SK-N-SH (cell line): ENCODE measurements at regions not wholly inside any gene's neighbourhood (a gene's known extent, or its start where the extent isn't known, plus 50 kb on each side); places are given as distances from the start of the nearest gene placed in this dataset.

Experiments used
- ELF1 ChIP-seq: IDR thresholded peaks from 2 replicates; pipeline ENCODE4 v1.4.0; 2012
- EP300 ChIP-seq, 2 experiments: IDR thresholded peaks; 2 replicates each; pipeline versions ENCODE4 v1.4.0 to v1.6.1; 2012; ENCODE audit warnings: borderline replicate concordance in 1 of 2, low read depth in 1 of 2, low read length in 1 of 2
- FOSL2 ChIP-seq: IDR thresholded peaks from 2 replicates; pipeline ENCODE4 v1.4.0; 2012; ENCODE audit warnings: low read depth, mild to moderate bottlenecking, moderate library complexity, borderline replicate concordance
- FOXJ3 ChIP-seq: sonication (generic); formaldehyde crosslinking; IDR thresholded peaks from 2 replicates; pipeline ENCODE4 v1.5.1; 2020; ENCODE audit warnings: mild to moderate bottlenecking, missing genetic modification reagents
- FOXM1 ChIP-seq: IDR thresholded peaks from 2 replicates; pipeline ENCODE4 v1.4.0; 2012; ENCODE audit warnings: low read depth, mild to moderate bottlenecking
- GABPA ChIP-seq: IDR thresholded peaks from 2 replicates; pipeline ENCODE4 v1.4.0; 2012; ENCODE audit warnings: low read depth, mild to moderate bottlenecking
- GATA2 ChIP-seq: sonication (generic); formaldehyde crosslinking; IDR thresholded peaks from 2 replicates; pipeline ENCODE4 v1.5.0; 2020; ENCODE audit warnings: mild to moderate bottlenecking, missing genetic modification reagents
- IRF3 ChIP-seq: fragments of 150-350 bp; IDR thresholded peaks from 2 replicates; pipeline ENCODE4 v1.6.1; 2016; ENCODE audit warnings: mild to moderate bottlenecking, low read depth, low read length
- MAX ChIP-seq: IDR thresholded peaks from 2 replicates; pipeline ENCODE4 v1.4.0; 2012; ENCODE audit warnings: low read depth
- MEF2A ChIP-seq: IDR thresholded peaks from 2 replicates; pipeline ENCODE4 v1.4.0; 2012; ENCODE audit warnings: low read depth, borderline replicate concordance
- NFIC ChIP-seq: IDR thresholded peaks from 2 replicates; pipeline ENCODE4 v1.4.0; 2012; ENCODE audit warnings: borderline replicate concordance
- NRF1 ChIP-seq: IDR thresholded peaks from 2 replicates; pipeline ENCODE4 v1.6.1; 2012; ENCODE audit warnings: low read depth, mild to moderate bottlenecking, low read length
- PBX3 ChIP-seq: IDR thresholded peaks from 2 replicates; pipeline ENCODE4; 2012
- RAD21 ChIP-seq: IDR thresholded peaks from 2 replicates; pipeline ENCODE4 v1.6.1; 2012; ENCODE audit warnings: mild to moderate bottlenecking, low read length
- RCOR1 ChIP-seq: fragments of 150-350 bp; IDR thresholded peaks from 2 replicates; pipeline ENCODE4 v1.6.1; 2017; ENCODE audit warnings: antibody characterized with exemption, low read length
- TAF1 ChIP-seq: IDR thresholded peaks from 2 replicates; pipeline ENCODE4 v1.6.1; 2012; ENCODE audit warnings: low read depth, mild to moderate bottlenecking, low read length, moderate library complexity, borderline replicate concordance
- TEAD4 ChIP-seq: IDR thresholded peaks from 2 replicates; pipeline ENCODE4 v1.4.0; 2012; ENCODE audit warnings: mild to moderate bottlenecking, borderline replicate concordance; ENCODE audit not compliant: insufficient read depth
- USF1 ChIP-seq: IDR thresholded peaks from 2 replicates; pipeline ENCODE4 v1.4.0; 2012; ENCODE audit warnings: low read depth, borderline replicate concordance
- USF2 ChIP-seq: fragments of 150-350 bp; IDR thresholded peaks from 2 replicates; pipeline ENCODE4 v1.6.1; 2017; ENCODE audit warnings: antibody characterized with exemption, low read length, low read depth, borderline replicate concordance
- YY1 ChIP-seq: IDR thresholded peaks from 2 replicates; pipeline ENCODE4 v1.4.0; 2012; ENCODE audit warnings: low read depth, mild to moderate bottlenecking
- ZBTB33 ChIP-seq: IDR thresholded peaks from 2 replicates; pipeline ENCODE4 v1.4.0; 2012; ENCODE audit warnings: low read depth, borderline replicate concordance

GRCh38 chr17:70405492-70406220, 236.3 kb downstream of the KCNJ2 start (continued):
- TF ChIP-seq ZBTB33, result 0 out of 2 replicates have a peak, but pooled peaks have one; percentile 60
- TF ChIP-seq USF1, result peak; percentile 56; the same call in 1 of the 2 replicates
- TF ChIP-seq EP300 (IDR thresholded peaks at IDR 0.05; ENCODE audit: borderline replicate concordance in 1 of 2, low read depth in 1 of 2, low read length in 1 of 2), result peak in 1 of 2 experiments; percentile 83; a peak in 2 of 4 replicates
- TF ChIP-seq GATA2 (CRISPR knock-in tag), result no peak
- peak; percentile 44; the same call in 1 of the 2 replicates for TF ChIP-seq MAX
- 0 out of 2 replicates have a peak, but pooled peaks have one; percentile 43 for TF ChIP-seq PBX3
- peak; percentile 100 for TF ChIP-seq FOSL2
- TF ChIP-seq NRF1, result no peak
- peak; percentile 63; the same call in 1 of the 2 replicates for TF ChIP-seq MEF2A
- peak; percentile 85; the same call in 1 of the 2 replicates for TF ChIP-seq TEAD4
- no peak for TF ChIP-seq RCOR1
- TF ChIP-seq GABPA, result no peak
- no peak for TF ChIP-seq FOXJ3 (CRISPR knock-in tag)
- TF ChIP-seq YY1, result no peak
- no peak for TF ChIP-seq USF2
- TF ChIP-seq IRF3, result no peak
- 0 out of 2 replicates have a peak, but pooled peaks have one; percentile 67 for TF ChIP-seq FOXM1
- TF ChIP-seq NFIC, result peak; percentile 99
- no peak for TF ChIP-seq RAD21
- no peak for TF ChIP-seq ELF1
- TF ChIP-seq TAF1, result no peak
- TF ChIP-seq, all 33 proteins: peak for 14
